GM12892 (cell line): ENCODE measurements at regions not wholly inside any gene's neighbourhood (a gene's known extent, or its start where the extent isn't known, plus 50 kb on each side); places are given as distances from the start of the nearest gene placed in this dataset.

Experiments
- POLR2A ChIP-seq: IDR thresholded peaks from 2 replicates; pipeline ENCODE4 v1.6.1; 2011; ENCODE audit warnings: low read depth, low read length, control low read depth
- POLR2AphosphoS5 ChIP-seq: IDR thresholded peaks from 2 replicates; pipeline ENCODE4 v1.6.1; 2011; ENCODE audit warnings: low read depth, low read length, control low read depth
- TAF1 ChIP-seq: IDR thresholded peaks from 2 replicates; pipeline ENCODE4 v1.6.1; 2011; ENCODE audit warnings: low read depth, mild to moderate bottlenecking, control low read depth, low read length, borderline replicate concordance

- TF ChIP-seq POLR2A = no peak
- no peak for TF ChIP-seq POLR2AphosphoS5
- no peak for TF ChIP-seq TAF1
Observed at GRCh38 chr9:94010980-94011533, 55.9 kb upstream of the BARX1 start.
